Skeletal muscle tissue (tissue), 3 donors: ENCODE measurements at regions not wholly inside any gene's neighbourhood (a gene's known extent, or its start where the extent isn't known, plus 50 kb on each side); places are given as distances from the start of the nearest gene placed in this dataset.

Experiments used
- H3K27ac ChIP-seq: one replicate; pipeline ENCODE4 v1.7.0; 2013; ENCODE audit warnings: mild to moderate bottlenecking, low read depth, low read length, inconsistent platforms
- H3K27me3 ChIP-seq, 3 donors: one replicate each; pipeline ENCODE4 v1.7.0; 2013; ENCODE audit warnings: low read length in 3 of 3; ENCODE audit not compliant: control insufficient read depth in 3 of 3, insufficient read depth in 3 of 3
- H3K36me3 ChIP-seq, 3 donors: one replicate each; pipeline ENCODE4 v1.7.0; 2013; ENCODE audit warnings: low read length in 3 of 3; ENCODE audit not compliant: control insufficient read depth in 3 of 3, insufficient read depth in 3 of 3
- H3K4me1 ChIP-seq, 3 donors: one replicate each; pipeline ENCODE4 v1.7.0; 2013; ENCODE audit warnings: low read length in 3 of 3, mild to moderate bottlenecking in 3 of 3; ENCODE audit not compliant: control insufficient read depth in 3 of 3, insufficient read depth in 3 of 3
- H3K4me3 ChIP-seq, 3 donors: one replicate each; pipeline ENCODE4 v1.7.0; 2013; ENCODE audit warnings: low read length in 3 of 3
- H3K9ac ChIP-seq, 3 donors: one replicate each; pipeline ENCODE4 v1.7.0; 2013; ENCODE audit warnings: low read length in 3 of 3, mild to moderate bottlenecking in 3 of 3, moderate library complexity in 2 of 3, low read depth in 1 of 3
- H3K9me3 ChIP-seq, 3 donors: one replicate each; pipeline ENCODE4 v1.7.0; 2013; ENCODE audit warnings: low read length in 3 of 3; ENCODE audit not compliant: control insufficient read depth in 3 of 3
- donor health status: Osteomylitis.

DNA sequence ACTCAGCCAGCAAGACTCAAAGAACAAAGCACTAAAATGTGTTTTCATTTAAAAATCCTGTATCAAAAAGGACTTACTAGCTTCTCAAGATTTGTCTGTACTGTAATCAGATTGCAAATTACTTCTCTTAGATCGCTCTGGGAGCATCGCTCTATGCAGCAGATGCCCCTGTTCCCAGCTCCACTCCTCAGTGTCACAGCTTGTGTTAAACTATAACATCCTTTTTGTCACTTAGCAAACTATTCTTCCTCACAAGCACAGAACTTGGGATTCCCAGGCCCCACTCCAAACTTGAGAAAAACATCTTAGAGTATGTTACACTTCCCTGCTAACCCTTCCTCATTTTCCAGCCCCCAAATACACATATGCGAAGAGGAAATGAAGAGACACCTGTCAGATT lies 85.1 kb upstream of the CHRM3 start:
- Histone ChIP-seq H3K4me3 (no peak overlapping the region), H3K36me3 (no peaks in the 10 kb centered on the region), H3K9me3 (no peaks in the 10 kb centered on the region), H3K9ac (no peak overlapping the region), H3K4me1 (no peaks in the 10 kb centered on the region), H3K27ac (no peak overlapping the region), H3K27me3 (no peaks in the 10 kb centered on the region)

DNA sequence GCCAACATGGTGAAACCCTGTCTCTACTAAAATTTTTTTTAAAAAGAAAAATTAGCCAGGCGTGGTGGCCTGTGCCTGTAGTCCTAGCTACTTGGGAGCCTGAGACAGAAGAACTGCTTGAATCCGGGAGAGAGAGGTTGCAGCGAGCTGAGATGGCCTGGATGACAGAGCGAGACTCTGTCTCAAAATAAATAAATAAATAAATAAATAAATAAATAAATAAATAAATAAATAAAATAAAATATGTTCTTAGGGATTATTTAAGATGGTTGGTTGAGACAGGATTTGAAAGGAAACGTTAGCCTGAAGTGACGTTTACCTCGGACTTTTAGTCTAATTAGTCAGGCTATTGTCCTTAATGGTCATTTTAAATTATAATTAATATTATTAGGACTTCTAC lies 88.5 kb upstream of the CHRM3 start:
- Histone ChIP-seq H3K4me3 (no peak overlapping the region), H3K27me3 (no peaks in the 10 kb centered on the region), H3K9me3 (no peaks in the 10 kb centered on the region), H3K4me1 (no peaks in the 10 kb centered on the region), H3K9ac (no peak overlapping the region), H3K36me3 (no peaks in the 10 kb centered on the region), H3K27ac (no peak overlapping the region)

DNA sequence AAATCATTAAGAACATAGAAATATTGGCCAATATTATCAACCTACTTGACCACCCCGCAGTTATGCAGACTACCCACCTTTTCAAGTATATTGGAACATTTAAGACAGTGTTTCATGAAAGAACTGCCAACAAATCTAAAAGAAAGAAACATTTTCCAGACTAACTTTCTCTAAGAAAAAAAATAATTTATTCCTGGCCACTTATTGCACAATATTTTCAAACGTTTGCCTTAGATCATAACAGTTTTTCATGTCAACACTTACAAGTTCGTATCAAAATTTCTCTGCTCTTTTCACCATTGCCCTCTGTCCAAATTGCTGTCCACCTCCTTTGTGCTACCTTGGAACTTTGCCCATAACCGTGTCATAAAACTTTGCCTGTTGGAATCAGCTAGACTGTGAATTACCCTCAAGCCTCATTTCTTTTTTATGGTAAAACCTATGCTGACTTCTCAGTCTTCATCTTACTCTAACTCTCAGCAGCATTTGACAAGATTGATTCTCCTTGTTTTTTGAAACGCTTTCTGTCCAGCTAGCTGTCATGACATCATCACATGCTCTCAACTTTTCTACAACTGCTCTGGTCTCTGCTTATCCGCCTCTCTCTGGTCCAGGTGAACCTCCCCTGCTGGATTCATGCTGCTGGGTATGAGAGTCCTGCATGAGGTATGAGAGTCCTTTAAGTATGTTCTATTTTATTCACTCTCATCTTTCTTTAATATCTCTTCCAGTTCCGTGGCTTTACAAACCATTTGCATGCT lies 92.8 kb upstream of the CHRM3 start:
- H3K4me1 ChIP-seq: no peaks in the 10 kb centered on the region

DNA sequence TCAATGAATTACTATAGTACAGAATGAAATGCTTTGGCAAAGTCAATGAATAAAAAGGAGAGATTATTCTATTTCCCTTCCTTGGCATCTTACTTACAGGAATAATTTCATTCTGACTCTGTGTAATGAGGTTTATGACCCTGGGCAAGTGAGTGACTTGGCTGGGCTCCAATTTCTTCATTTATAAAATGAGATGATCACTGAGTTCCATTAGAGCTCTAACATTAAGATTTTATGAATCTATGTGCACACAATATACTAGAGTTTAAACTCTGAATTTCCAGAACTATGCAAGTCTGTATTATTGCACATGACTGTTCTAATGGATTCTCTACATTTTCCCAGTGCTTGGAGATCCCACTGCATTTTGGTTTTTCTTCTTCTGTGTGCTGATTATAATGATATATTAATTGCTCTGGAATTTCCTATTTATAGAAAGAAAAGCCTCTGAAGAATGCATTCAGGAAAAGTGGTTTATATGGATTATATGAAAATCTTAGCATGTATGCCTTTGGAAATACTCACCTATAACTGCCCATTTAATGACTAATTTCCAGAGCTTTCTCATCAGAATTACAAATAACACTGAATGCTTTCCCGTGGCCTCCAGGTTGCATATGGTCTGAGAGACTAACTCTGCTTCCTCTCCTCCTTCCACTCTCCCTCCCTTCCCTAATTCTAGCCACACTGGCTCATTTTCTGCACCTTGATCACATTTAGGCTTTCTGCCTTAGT lies 97.4 kb upstream of the CHRM3 start:
- Histone ChIP-seq H3K27ac (no peak overlapping the region), H3K9me3 (no peaks in the 10 kb centered on the region), H3K4me1 (no peaks in the 10 kb centered on the region), H3K27me3 (no peaks in the 10 kb centered on the region), H3K4me3 (no peak overlapping the region), H3K36me3 (no peaks in the 10 kb centered on the region), H3K9ac (no peak overlapping the region)

More for the DNA sequence above, 92.8 kb upstream of the CHRM3 start:
- H3K27me3 ChIP-seq: no peaks in the 10 kb centered on the region
- no peaks in the 10 kb centered on the region for H3K9me3 ChIP-seq
- H3K9ac ChIP-seq: no peak overlapping the region
- no peaks in the 10 kb centered on the region for H3K36me3 ChIP-seq
- no peak overlapping the region for H3K27ac ChIP-seq
- no peak overlapping the region for H3K4me3 ChIP-seq

DNA sequence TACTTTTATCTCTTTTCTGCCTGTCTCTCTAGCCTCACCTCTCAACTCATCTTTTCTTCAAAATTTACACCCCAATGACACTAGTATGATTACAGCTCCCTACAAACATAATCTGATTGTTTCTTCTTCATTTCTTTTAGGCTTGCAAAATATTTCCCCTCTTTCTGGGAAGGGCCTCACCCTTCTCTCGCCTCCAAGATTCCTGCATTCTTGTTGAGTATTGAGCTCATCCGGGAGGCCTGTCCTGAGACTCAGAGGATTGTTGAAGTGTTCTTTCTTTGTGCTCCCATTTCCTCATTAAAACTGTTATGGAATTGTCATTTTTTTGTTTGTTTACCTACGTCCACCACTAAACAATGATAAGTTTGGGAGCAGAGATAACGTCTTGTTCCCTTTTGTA lies 99.1 kb upstream of the CHRM3 start:
- Histone ChIP-seq H3K27me3 (no peaks in the 10 kb centered on the region), H3K36me3 (no peaks in the 10 kb centered on the region), H3K4me1 (no peaks in the 10 kb centered on the region), H3K4me3 (no peak overlapping the region), H3K27ac (no peak overlapping the region), H3K9me3 (no peaks in the 10 kb centered on the region), H3K9ac (no peak overlapping the region)

DNA sequence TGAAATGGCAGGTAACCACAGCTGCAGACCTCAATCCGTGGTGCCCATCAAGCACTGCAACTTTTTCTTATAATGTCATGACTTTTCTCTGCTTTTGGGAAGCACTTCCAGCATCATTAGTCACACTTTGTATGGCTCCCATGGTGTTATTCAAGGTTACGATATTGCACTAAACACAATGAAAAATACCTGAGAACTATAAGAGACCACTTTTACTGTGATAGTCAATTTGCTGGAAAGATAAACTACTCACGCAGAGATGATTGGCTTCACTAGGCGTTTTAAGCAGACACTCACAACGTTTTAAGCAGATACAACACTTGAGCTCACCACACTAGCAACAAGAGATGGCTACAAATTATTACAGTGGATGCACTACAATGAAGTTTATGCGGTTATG lies 103.2 kb upstream of the CHRM3 start:
- no peak overlapping the region for H3K4me3 ChIP-seq
- no peaks in the 10 kb centered on the region for H3K36me3 ChIP-seq
- H3K4me1 ChIP-seq: no peaks in the 10 kb centered on the region
- H3K27me3 ChIP-seq: no peaks in the 10 kb centered on the region
- H3K9ac ChIP-seq: no peak overlapping the region
- no peaks in the 10 kb centered on the region for H3K9me3 ChIP-seq
- no peak overlapping the region for H3K27ac ChIP-seq

DNA sequence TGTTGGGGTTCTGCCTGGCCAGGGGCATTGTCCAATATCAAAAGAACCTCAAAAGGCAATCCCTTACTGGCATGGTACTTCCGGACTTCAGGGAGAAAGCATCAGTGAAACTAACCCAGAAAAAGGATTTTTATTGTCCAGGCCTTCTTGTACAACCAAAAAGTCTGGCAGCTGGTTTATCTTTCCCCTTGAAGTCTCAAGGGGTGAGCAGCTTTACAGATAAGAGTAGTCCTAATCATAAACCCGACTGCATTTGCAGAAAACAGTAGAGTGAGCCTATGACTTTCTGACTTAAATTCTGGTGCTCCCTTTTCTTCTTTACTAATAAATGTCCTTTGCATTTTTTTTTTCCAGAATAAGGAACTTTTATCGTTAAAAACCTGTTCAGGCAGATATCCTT lies 104.0 kb upstream of the CHRM3 start:
- Histone ChIP-seq H3K36me3 (no peaks in the 10 kb centered on the region), H3K9ac (no peak overlapping the region), H3K9me3 (no peaks in the 10 kb centered on the region), H3K4me3 (no peak overlapping the region), H3K27ac (no peak overlapping the region), H3K4me1 (no peaks in the 10 kb centered on the region), H3K27me3 (no peaks in the 10 kb centered on the region)

DNA sequence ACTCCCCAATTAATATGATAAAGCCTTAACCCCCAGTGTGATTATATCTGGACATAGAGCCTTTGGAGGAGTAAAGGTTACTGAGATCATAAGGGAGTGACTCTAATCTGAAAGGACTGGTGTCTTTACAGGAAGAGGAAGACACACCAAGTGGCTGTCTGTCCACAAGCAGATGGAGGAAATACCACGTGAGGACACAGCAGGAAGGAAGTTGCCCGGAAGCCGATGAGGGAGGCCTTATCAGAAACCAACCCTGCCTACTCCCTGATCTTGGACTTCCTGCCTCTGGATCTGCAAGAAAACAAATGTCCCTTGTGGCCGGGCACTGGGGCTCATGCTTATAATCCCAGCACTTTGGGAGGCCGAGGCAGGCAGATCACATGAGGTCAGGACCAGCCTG lies 110.3 kb upstream of the CHRM3 start:
- Histone ChIP-seq H3K9ac (no peak overlapping the region), H3K9me3 (peaks cover 0 to 2% (median 0%) of the 10 kb centered on the region in 3 donors), H3K27ac (no peak overlapping the region), H3K4me3 (no peak overlapping the region), H3K4me1 (no peaks in the 10 kb centered on the region), H3K27me3 (no peaks in the 10 kb centered on the region), H3K36me3 (no peaks in the 10 kb centered on the region)

DNA sequence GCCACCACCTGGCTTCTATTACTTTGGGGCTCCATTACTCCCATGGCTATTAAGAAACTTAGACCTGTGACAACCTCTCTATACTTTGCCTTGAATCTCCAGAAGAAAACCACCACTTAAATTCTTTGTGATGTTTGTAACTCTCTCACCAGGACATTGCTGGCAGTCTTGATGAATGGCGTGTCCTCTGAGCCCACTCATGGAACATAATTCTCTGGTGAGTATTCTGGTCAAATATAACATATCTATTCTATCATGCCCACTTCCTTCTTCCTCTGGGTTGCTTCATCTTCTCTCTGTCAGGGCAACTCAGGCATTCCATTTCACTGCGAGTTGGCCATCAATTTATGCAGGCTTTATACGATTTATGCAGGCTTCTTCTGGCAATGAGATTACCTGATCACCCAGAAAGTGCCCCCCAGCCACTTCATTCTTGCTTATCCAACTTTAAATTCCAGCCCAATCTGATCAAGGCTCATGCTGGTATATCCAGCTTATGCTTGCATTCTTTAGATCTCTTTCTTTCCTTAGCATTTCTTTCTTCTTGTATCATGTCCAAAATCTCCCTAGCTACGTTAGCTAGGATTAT lies 112.0 kb upstream of the CHRM3 start:
- Histone ChIP-seq H3K9me3 (peaks cover 0 to 2% (median 0%) of the 10 kb centered on the region in 3 donors), H3K27me3 (no peaks in the 10 kb centered on the region), H3K9ac (no peak overlapping the region), H3K27ac (no peak overlapping the region), H3K4me3 (no peak overlapping the region), H3K36me3 (no peaks in the 10 kb centered on the region), H3K4me1 (no peaks in the 10 kb centered on the region)

DNA sequence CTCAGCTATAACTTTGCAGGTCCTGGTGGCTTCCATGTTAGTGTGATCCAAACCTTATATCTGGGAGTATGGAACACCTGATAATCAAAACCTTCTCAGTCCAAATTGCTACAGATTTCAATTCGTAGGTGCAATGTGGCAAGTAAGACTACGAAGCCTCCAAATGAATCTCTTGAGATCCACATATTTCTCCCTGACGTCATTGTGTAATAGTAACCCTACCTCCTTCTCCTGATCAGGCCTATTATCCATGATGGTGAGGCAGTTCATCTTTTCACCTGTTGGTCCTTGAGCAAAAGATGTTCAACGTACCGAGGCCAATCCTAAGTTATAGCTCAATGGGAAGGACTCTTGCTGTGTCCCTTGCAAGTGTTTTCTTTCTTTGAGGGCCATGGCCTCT lies 115.9 kb upstream of the CHRM3 start:
- H3K36me3 ChIP-seq: no peaks in the 10 kb centered on the region
- H3K27ac ChIP-seq: no peak overlapping the region
- peaks cover 0 to 2% (median 0%) of the 10 kb centered on the region in 3 donors for H3K9me3 ChIP-seq
- no peak overlapping the region for H3K4me3 ChIP-seq
- no peaks in the 10 kb centered on the region for H3K27me3 ChIP-seq
- no peaks in the 10 kb centered on the region for H3K4me1 ChIP-seq
- no peak overlapping the region for H3K9ac ChIP-seq
